ENCODE measurements at regions not wholly inside any gene's neighbourhood (a gene's known extent, or its start where the extent isn't known, plus 50 kb on each side); places are given as distances from the start of the nearest gene placed in this dataset.

DNA sequence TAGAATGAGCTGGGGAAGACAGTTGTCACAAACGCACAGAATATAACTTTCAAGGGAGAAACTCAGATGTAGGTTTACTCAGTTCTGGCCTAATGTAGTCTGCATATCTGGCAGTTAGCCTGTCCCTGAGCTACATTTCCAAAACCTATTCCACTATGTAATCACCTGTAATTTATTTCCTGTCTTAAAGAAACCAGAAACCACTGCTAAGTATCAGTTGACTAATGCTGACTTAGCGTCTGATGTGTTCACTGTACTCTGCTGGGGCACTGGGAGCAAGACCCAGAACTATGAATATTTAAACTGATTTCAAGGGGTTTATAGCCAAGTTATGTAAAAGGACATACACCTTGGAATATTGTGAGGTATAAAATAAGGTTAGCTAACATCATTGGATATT, 1995.2 kb upstream of the PIK3C3 start:
- TF ChIP-seq CTCF (IDR thresholded peaks at IDR 0.05; ENCODE audit: extremely low read depth in 1 of 2, insufficient read depth in 1 of 2, low read depth in 1 of 2, low read length in 2 of 2) (no peak), POLR2A (IDR thresholded peaks at IDR 0.05; ENCODE audit: low read depth, low read length) (no peak), JUN (IDR thresholded peaks at IDR 0.05; ENCODE audit: borderline replicate concordance, insufficient read depth, insufficient read length, low read depth) (no peak)

Data from endothelial cell of umbilical vein (primary cell).